Stimulated activated CD4-positive, alpha-beta T cell treated with anti-CD3 and anti-CD28 coated beads, Interleukin-1b, Interleukin-23, amount 100 ng/mL, for 48 hours (primary cell): ENCODE measurements at regions not wholly inside any gene's neighbourhood (a gene's known extent, or its start where the extent isn't known, plus 50 kb on each side); places are given as distances from the start of the nearest gene placed in this dataset.
A peak's percentile ranks its signal among the peaks of the same experiment; 100 is the strongest.
"Not testable (repeated sequence)": the region's sequence is repeated elsewhere in the genome, so short reads cannot be mapped to it uniquely, and the experiment has no call there.

Experiments used
- DNase-seq: peaks from one replicate; pipeline ENCODE4 v3.0.0-alpha.2; 2020

GRCh38 chr21:25485914-25486313, 121.4 kb downstream of the MRPL39 start:
- DNase-seq: no peak

GRCh38 chr21:25467896-25468295, 139.4 kb downstream of the MRPL39 start:
- no peak for DNase-seq

GRCh38 chr21:25467071-25467470, 140.2 kb downstream of the MRPL39 start:
- DNase-seq: not testable (repeated sequence)

GRCh38 chr21:25466470-25466869, 140.8 kb downstream of the MRPL39 start:
- DNase-seq: no peak

GRCh38 chr21:25465263-25465662, 142.0 kb downstream of the MRPL39 start:
- DNase-seq: no peak

GRCh38 chr21:25464275-25464674, 143.0 kb downstream of the MRPL39 start:
- DNase-seq: peak; percentile 37

- no peak for DNase-seq
Observed at GRCh38 chr21:25462517-25462971, 144.7 kb downstream of the MRPL39 start.

GRCh38 chr21:25461725-25462124, 145.6 kb downstream of the MRPL39 start:
- DNase-seq: no peak

GRCh38 chr21:25459993-25460392, 147.3 kb downstream of the MRPL39 start:
- no peak for DNase-seq

GRCh38 chr21:25459365-25459764, 147.9 kb downstream of the MRPL39 start:
- no peak for DNase-seq

- DNase-seq: no peak
Observed at GRCh38 chr21:25458484-25458883, 148.8 kb downstream of the MRPL39 start.

GRCh38 chr21:25457946-25458345, 149.3 kb downstream of the MRPL39 start:
- no peak for DNase-seq

GRCh38 chr21:25457411-25457810, 149.9 kb downstream of the MRPL39 start:
- DNase-seq: no peak

- peak; percentile 67 for DNase-seq
Observed at GRCh38 chr21:25456672-25457071, 150.6 kb downstream of the MRPL39 start.

GRCh38 chr21:25453524-25453923, 153.8 kb downstream of the MRPL39 start:
- no peak for DNase-seq

GRCh38 chr21:25449950-25450349, 157.3 kb downstream of the MRPL39 start:
- no peak for DNase-seq

GRCh38 chr21:25441835-25442234, 165.4 kb downstream of the MRPL39 start:
- DNase-seq: no peak

GRCh38 chr21:25437465-25437864, 169.8 kb downstream of the MRPL39 start:
- DNase-seq: not testable (repeated sequence)

- DNase-seq: no peak
Observed at GRCh38 chr21:25428537-25428936, 178.7 kb downstream of the MRPL39 start.

GRCh38 chr21:25427828-25428227, 179.5 kb downstream of the MRPL39 start:
- DNase-seq: no peak

- no peak for DNase-seq
Observed at GRCh38 chr21:25426580-25426979, 180.7 kb downstream of the MRPL39 start.

GRCh38 chr21:25425156-25425555, 182.1 kb downstream of the MRPL39 start:
- DNase-seq: no peak

GRCh38 chr21:25424634-25425033, 182.6 kb downstream of the MRPL39 start:
- DNase-seq: no peak

- no peak for DNase-seq
Observed at GRCh38 chr21:25424048-25424447, 183.2 kb downstream of the MRPL39 start.
